Right lobe of liver (tissue), 6 donors: ENCODE measurements at regions not wholly inside any gene's neighbourhood (a gene's known extent, or its start where the extent isn't known, plus 50 kb on each side); places are given as distances from the start of the nearest gene placed in this dataset.
A peak's percentile ranks its signal among the peaks of the same experiment; 100 is the strongest.
"Not testable (repeated sequence)": the region's sequence is repeated elsewhere in the genome, so short reads cannot be mapped to it uniquely, and the experiment has no call there.

Source experiments
- ATAC-seq, 4 donors: fragments of 200-7000 bp; cut with Tn5 transposase; one replicate each; pipeline ENCODE4 v1.9.1; 2020; ENCODE audit warnings: mild to moderate bottlenecking in 4 of 4, moderate library complexity in 4 of 4
- DNase-seq, 3 donors: peaks; one replicate each; pipeline ENCODE4 v3.0.0-alpha.2; 2020
- H3K27ac ChIP-seq, 3 donors: fragments of 200-600 bp; one replicate each; pipeline ENCODE4 v1.8.0; 2022
- H3K27me3 ChIP-seq, 2 donors: fragments of 200-600 bp; one replicate each; pipeline ENCODE4 v1.8.0; 2022
- H3K36me3 ChIP-seq, 4 donors: fragments of 200-600 bp; sonication (generic) in 1 of 4; one replicate each; pipeline versions ENCODE4 v1.5.1 to v1.8.0; 2017 to 2022; ENCODE audit warnings: control low read depth in 1 of 4
- H3K4me1 ChIP-seq, 4 donors: fragments of 200-600 bp; sonication (generic) in 1 of 4; one replicate each; pipeline versions ENCODE4 v1.5.1 to v1.8.0; 2017 to 2022; ENCODE audit warnings: control low read depth in 1 of 4
- H3K4me3 ChIP-seq, 3 donors: fragments of 200-600 bp; one replicate each; pipeline ENCODE4 v1.8.0; 2022
- H3K9me3 ChIP-seq, 4 donors: fragments of 200-600 bp; sonication (generic) in 1 of 4; one replicate each; pipeline versions ENCODE4 v1.5.1 to v1.8.0; 2017 to 2022; ENCODE audit warnings: control low read depth in 1 of 4
- POLR2A ChIP-seq: fragments of 450-650 bp; IDR thresholded peaks from one replicate; pipeline ENCODE4 v1.6.1; 2017; ENCODE audit warnings: antibody characterized with exemption, mild to moderate bottlenecking
- WGBS: methylation state at CpG from one replicate; pipeline ENCODE4 v1.1.6; 2018; ENCODE audit warnings: low coverage, low lambda C conversion rate; ENCODE audit not compliant: insufficient coverage; ENCODE audit errors: missing lambda C conversion rate; 5-methylcytosine and 5-hydroxymethylcytosine counted together
- intact Hi-C, 2 donors: fragments of 100-400 bp; cut with DNase I; formaldehyde crosslinking; loops; one replicate each; pipeline versions ENCODE4 v1.11.2 to v1.14.1; 2022
- TF ChIP-seq, protein P1 (sequence below), 4 donors: fragments of 200-600 bp in 3 of 4; fragments of 450-650 bp in 1 of 4; IDR thresholded peaks; one replicate each; pipeline versions ENCODE4 v1.5.1 to v1.8.0; 2016 to 2022; ENCODE audit warnings: antibody characterized with exemption in 4 of 4, mild to moderate bottlenecking in 2 of 4
- donor health status: DM: no; HTN: yes; CAD: no.
- donor health status: DM: no; HTN: no; CAD: no.
- donor health status: DM: no; HTN: no; CAD: no.
- donor health status: DM: no; HTN: yes; CAD: no.
- donor health status: DM: no; HTN: yes; CAD: no.

- Histone ChIP-seq H3K36me3 (no peaks in the 10 kb centered on the region), H3K9me3 (no peaks in the 10 kb centered on the region), H3K4me3 (no peak overlapping the region), H3K27ac (peak overlapping the region in 1 of 3 donors; percentile 20), H3K27me3 (no peaks in the 10 kb centered on the region), H3K4me1 (no peaks in the 10 kb centered on the region)
- intact Hi-C loops: no loop called here
- 70% methylated on average over 3 of the region's 3 CpGs for WGBS
- DNase-seq (no peak), ATAC-seq (no peak)
- TF ChIP-seq, protein P1, sequence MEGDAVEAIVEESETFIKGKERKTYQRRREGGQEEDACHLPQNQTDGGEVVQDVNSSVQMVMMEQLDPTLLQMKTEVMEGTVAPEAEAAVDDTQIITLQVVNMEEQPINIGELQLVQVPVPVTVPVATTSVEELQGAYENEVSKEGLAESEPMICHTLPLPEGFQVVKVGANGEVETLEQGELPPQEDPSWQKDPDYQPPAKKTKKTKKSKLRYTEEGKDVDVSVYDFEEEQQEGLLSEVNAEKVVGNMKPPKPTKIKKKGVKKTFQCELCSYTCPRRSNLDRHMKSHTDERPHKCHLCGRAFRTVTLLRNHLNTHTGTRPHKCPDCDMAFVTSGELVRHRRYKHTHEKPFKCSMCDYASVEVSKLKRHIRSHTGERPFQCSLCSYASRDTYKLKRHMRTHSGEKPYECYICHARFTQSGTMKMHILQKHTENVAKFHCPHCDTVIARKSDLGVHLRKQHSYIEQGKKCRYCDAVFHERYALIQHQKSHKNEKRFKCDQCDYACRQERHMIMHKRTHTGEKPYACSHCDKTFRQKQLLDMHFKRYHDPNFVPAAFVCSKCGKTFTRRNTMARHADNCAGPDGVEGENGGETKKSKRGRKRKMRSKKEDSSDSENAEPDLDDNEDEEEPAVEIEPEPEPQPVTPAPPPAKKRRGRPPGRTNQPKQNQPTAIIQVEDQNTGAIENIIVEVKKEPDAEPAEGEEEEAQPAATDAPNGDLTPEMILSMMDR (IDR thresholded peaks at IDR 0.05): no peak
- no peak for TF ChIP-seq POLR2A
Measured at GRCh38 chr6:53426117-53426516, 77.4 kb upstream of the ELOVL5 start.

DNA sequence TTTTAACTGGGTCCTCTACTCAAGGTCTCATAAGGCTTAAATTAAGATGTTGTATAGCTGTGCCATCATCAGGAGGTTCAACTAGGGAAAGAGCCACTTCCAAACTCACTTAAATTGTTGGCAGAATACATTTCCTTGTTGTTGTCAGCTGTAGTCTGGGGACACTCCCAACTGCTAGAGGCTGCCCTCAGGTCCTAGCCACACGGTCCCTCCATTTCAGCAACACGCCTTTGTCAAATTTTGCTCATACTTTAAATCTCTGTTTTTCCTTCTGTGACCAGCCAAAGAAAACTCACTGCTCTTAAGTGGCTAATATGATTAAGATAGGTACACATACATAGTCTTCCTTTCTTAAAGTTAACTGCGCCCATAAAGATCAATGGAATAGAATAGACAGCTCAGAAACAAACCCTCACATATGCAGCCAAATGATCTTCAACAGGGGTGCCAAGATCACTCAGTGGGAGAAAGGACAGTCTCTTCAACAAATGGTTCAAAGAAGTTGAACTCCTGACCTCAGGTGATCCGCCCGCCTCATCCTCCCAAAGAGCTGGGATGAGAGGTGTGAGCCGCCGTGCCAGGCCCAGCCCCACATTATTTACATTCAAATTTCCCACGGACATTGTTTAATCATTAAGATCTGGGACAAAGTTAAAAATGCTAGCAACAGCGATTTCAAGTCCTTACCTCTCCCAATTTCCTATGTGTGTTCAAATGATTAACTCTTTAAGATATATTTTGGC, 76.4 kb upstream of the ELOVL5 start:
- ATAC-seq: peak; percentile 35 to 90 (median 75)
- 42% methylated on average over 9 of the region's 9 CpGs for WGBS
- Histone ChIP-seq H3K27me3 (no peaks in the 10 kb centered on the region), H3K9me3 (no peaks in the 10 kb centered on the region), H3K27ac (peak overlapping the region in 1 of 3 donors; percentile 20), H3K4me1 (no peaks in the 10 kb centered on the region), H3K36me3 (no peaks in the 10 kb centered on the region), H3K4me3 (no peak overlapping the region)
- peak in 2 of 3 donors; percentile 70 to 73 for DNase-seq
- TF ChIP-seq POLR2A: no peak
- TF ChIP-seq, protein P1 (IDR thresholded peaks at IDR 0.05): no peak
- intact Hi-C loops: no loop called here

GRCh38 chr6:53424300-53424699, 75.5 kb upstream of the ELOVL5 start:
- H3K36me3 ChIP-seq: no peaks in the 10 kb centered on the region
- no peak overlapping the region for H3K27ac ChIP-seq
- ATAC-seq (no peak), DNase-seq (no peak)
- no peak overlapping the region for H3K4me3 ChIP-seq
- H3K27me3 ChIP-seq: no peaks in the 10 kb centered on the region
- no peak for TF ChIP-seq POLR2A
- TF ChIP-seq, protein P1 (IDR thresholded peaks at IDR 0.05): no peak
- no peaks in the 10 kb centered on the region for H3K9me3 ChIP-seq
- intact Hi-C loops: no loop called here
- no peaks in the 10 kb centered on the region for H3K4me1 ChIP-seq

DNA sequence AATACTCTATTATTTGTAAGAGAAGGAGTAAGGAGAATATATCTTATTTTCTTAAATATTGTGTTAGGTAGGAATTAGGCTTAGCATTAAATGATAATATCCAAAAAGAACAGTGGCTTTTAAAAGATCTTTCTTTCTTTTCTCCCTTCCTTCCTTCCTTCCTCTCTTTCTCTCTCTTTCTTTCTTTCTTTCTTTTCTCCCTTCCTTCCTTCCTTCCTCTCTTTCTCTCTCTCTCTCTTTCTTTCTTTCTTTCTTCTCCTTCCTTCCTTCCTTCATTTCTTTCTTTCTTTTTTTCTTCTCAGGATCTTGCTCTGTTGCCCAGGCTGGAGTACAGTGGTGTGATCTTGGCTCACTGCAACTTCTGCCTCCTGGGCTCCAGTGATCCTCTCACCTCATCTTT, 74.8 kb upstream of the ELOVL5 start:
- H3K4me3 ChIP-seq, H3K4me1 ChIP-seq, H3K27me3 ChIP-seq, ATAC-seq, intact Hi-C loops, DNase-seq, H3K36me3 ChIP-seq, H3K9me3 ChIP-seq, H3K27ac ChIP-seq: not testable (repeated sequence)

GRCh38 chr6:53419026-53419425, 70.3 kb upstream of the ELOVL5 start:
- H3K4me3 ChIP-seq: no peak overlapping the region
- H3K27ac ChIP-seq: no peak overlapping the region
- H3K36me3 ChIP-seq: no peaks in the 10 kb centered on the region
- H3K4me1 ChIP-seq: peaks cover 0 to 5% (median 0%) of the 10 kb centered on the region in 4 donors
- 82% methylated on average over 1 of the region's 1 CpG for WGBS
- H3K9me3 ChIP-seq: no peaks in the 10 kb centered on the region
- H3K27me3 ChIP-seq: no peaks in the 10 kb centered on the region
- intact Hi-C loops: no loop called here
- DNase-seq (no peak), ATAC-seq (no peak)
- TF ChIP-seq, protein P1 (IDR thresholded peaks at IDR 0.05): no peak
- no peak for TF ChIP-seq POLR2A
